Neuronal stem cell (in vitro differentiated cells): ENCODE measurements at regions not wholly inside any gene's neighbourhood (a gene's known extent, or its start where the extent isn't known, plus 50 kb on each side); places are given as distances from the start of the nearest gene placed in this dataset.

Experiments used
- DNase-seq: peaks from one replicate; pipeline ENCODE4 v3.0.0-alpha.2; 2013; ENCODE audit warnings: low spot score
- H2AFZ ChIP-seq: one replicate; pipeline ENCODE4 v1.6.1; 2013; ENCODE audit warnings: mild to moderate bottlenecking, low read length, inconsistent platforms
- H2AK5ac ChIP-seq: 2 replicates; pipeline ENCODE4 v1.6.1; 2013; ENCODE audit warnings: low read depth, mild to moderate bottlenecking, inconsistent platforms, low read length, moderate library complexity, mixed read lengths
- H2BK120ac ChIP-seq: 2 replicates; pipeline ENCODE4 v1.6.1; 2013; ENCODE audit warnings: low read depth, mild to moderate bottlenecking, inconsistent platforms, low read length, moderate library complexity, mixed read lengths
- H2BK12ac ChIP-seq: one replicate; pipeline ENCODE4 v1.6.1; 2013; ENCODE audit warnings: low read length, inconsistent platforms
- H2BK15ac ChIP-seq: 2 replicates; pipeline ENCODE4 v1.6.1; 2013; ENCODE audit warnings: mild to moderate bottlenecking, low read length, inconsistent platforms, mixed read lengths
- H2BK5ac ChIP-seq: one replicate; pipeline ENCODE4 v1.6.1; 2013; ENCODE audit warnings: inconsistent platforms, mild to moderate bottlenecking, low read length, moderate library complexity
- H3K14ac ChIP-seq: one replicate; pipeline ENCODE4 v1.6.1; 2013; ENCODE audit warnings: low read length, inconsistent platforms
- H3K18ac ChIP-seq: 2 replicates; pipeline ENCODE4 v1.6.1; 2013; ENCODE audit warnings: low read length, inconsistent platforms
- H3K23ac ChIP-seq: 2 replicates; pipeline ENCODE4 v1.6.1; 2013; ENCODE audit warnings: low read depth, mild to moderate bottlenecking, mixed read lengths, low read length, inconsistent platforms; ENCODE audit not compliant: poor library complexity
- H3K27ac ChIP-seq: replicated peaks from 3 replicates; pipeline ENCODE4 v1.5.1; 2013; ENCODE audit warnings: low read length, inconsistent platforms
- H3K27me3 ChIP-seq, 3 experiments: 2 replicates each; pipeline ENCODE4 v1.6.1; 2013; ENCODE audit warnings: low read length in 3 of 3, mild to moderate bottlenecking in 2 of 3, inconsistent platforms in 1 of 3, low read depth in 1 of 3, mixed read lengths in 1 of 3, moderate library complexity in 1 of 3; ENCODE audit not compliant: control insufficient read depth in 3 of 3, insufficient read depth in 3 of 3
- H3K36me3 ChIP-seq, 2 donors: replicated peaks in 1 of 2; 2 replicates each; pipeline ENCODE4 v1.6.1; 2013; ENCODE audit warnings: low read length in 2 of 2; ENCODE audit not compliant: control insufficient read depth in 2 of 2, insufficient read depth in 2 of 2
- H3K4ac ChIP-seq: 2 replicates; pipeline ENCODE4 v1.6.1; 2013; ENCODE audit warnings: inconsistent platforms, mild to moderate bottlenecking, low read length, moderate library complexity
- H3K4me1 ChIP-seq, 2 donors: 1 replicate in 1 of 2; 2 replicates in 1 of 2; pipeline ENCODE4 v1.6.1; 2013; ENCODE audit warnings: low read length in 2 of 2, low read depth in 1 of 2; ENCODE audit not compliant: control insufficient read depth in 2 of 2, insufficient read depth in 1 of 2
- H3K4me2 ChIP-seq: one replicate; pipeline ENCODE4 v1.6.1; 2013; ENCODE audit warnings: mild to moderate bottlenecking, low read length, inconsistent platforms; ENCODE audit not compliant: insufficient read depth, poor library complexity, severe bottlenecking
- H3K4me3 ChIP-seq, 2 donors: 2 replicates each; pipeline ENCODE4 v1.5.1; 2013; ENCODE audit warnings: low read length in 2 of 2, mild to moderate bottlenecking in 2 of 2, inconsistent platforms in 1 of 2, moderate library complexity in 1 of 2
- H3K79me1 ChIP-seq: one replicate; pipeline ENCODE4 v1.6.1; 2013; ENCODE audit warnings: low read depth, mild to moderate bottlenecking, inconsistent platforms, low read length, moderate library complexity
- H3K9ac ChIP-seq: one replicate; pipeline ENCODE4 v1.6.1; 2013; ENCODE audit warnings: mild to moderate bottlenecking, low read depth, low read length, inconsistent platforms; ENCODE audit not compliant: poor library complexity
- H3K9me3 ChIP-seq, 2 donors: replicated peaks in 1 of 2; 2 replicates each; pipeline versions ENCODE3 to v1.6.1; 2013; ENCODE audit warnings: low read length in 2 of 2, mild to moderate bottlenecking in 2 of 2, inconsistent platforms in 1 of 2, low read depth in 1 of 2, mixed read lengths in 1 of 2, moderate library complexity in 1 of 2; ENCODE audit not compliant: control insufficient read depth in 2 of 2, insufficient read depth in 1 of 2
- H4K8ac ChIP-seq: one replicate; pipeline ENCODE4 v1.6.1; 2013; ENCODE audit warnings: low read depth, mild to moderate bottlenecking, inconsistent platforms, low read length, moderate library complexity
- H4K91ac ChIP-seq: one replicate; pipeline ENCODE4 v1.6.1; 2013; ENCODE audit warnings: low read length, low read depth, mild to moderate bottlenecking, inconsistent platforms; ENCODE audit not compliant: poor library complexity
- WGBS, 2 donors: extraction: QIAGEN DNeasy Blood & Tissue Kit; methylation state at CpG; one replicate each; pipeline ENCODE4 v1.1.7; 2013; ENCODE audit warnings: missing lambda C conversion rate in 2 of 2, mixed read lengths in 1 of 2; ENCODE audit not compliant: insufficient read length in 2 of 2, insufficient replicate concordance in 1 of 2; ENCODE audit errors: extremely low coverage in 2 of 2; 5-methylcytosine and 5-hydroxymethylcytosine counted together

GRCh38 chr21:24636696-24637095 is 970.6 kb downstream of the MRPL39 start:
- Histone ChIP-seq H3K9ac (no peak overlapping the region), H3K4me1 (peaks cover 2 to 17% of the 10 kb centered on the region in 2 donors), H3K23ac (no peak overlapping the region), H3K9me3 (peaks cover 0 to 7% of the 10 kb centered on the region in 2 donors), H3K14ac (no peak overlapping the region), H3K18ac (no peak overlapping the region), H2AK5ac (no peak overlapping the region), H2BK15ac (no peak overlapping the region), H4K8ac (no peak overlapping the region), H3K4me2 (no peak overlapping the region), H3K27ac (peak overlapping the region; percentile 57), H3K36me3 (no peaks in the 10 kb centered on the region), H3K4me3 (no peak overlapping the region), H2BK120ac (no peak overlapping the region), H2BK12ac (no peak overlapping the region), H2AFZ (peak overlapping the region; percentile 73), H4K91ac (no peak overlapping the region), H2BK5ac (no peak overlapping the region), H3K79me1 (no peaks in the 10 kb centered on the region), H3K4ac (no peak overlapping the region), H3K27me3 (no peaks in the 10 kb centered on the region)
- WGBS, 2 donors, result no CpG with 5 or more reads among the region's 4 CpGs
- DNase-seq, result no peak

DNA sequence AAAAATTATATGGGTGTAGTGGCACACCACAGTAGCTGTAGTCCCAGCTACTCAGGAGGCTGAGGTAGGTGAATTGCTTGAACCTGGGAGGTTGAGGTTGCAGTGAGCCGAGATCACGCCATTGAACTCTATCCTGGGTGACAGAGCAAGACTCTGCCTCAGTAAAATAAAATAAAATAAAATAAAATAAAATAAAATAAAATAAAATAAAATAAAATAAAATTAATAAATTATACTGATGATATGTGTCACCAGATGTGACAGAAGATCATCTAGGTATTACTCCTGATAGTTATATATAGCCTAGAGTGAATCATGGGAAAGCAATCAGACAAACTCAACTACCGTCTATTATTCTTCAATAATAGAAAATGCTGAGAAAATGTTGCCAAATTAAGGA is 972.5 kb downstream of the MRPL39 start:
- no peak for DNase-seq
- H2BK15ac ChIP-seq, result no peak overlapping the region
- H3K4me1 ChIP-seq, result peaks cover 2 to 17% of the 10 kb centered on the region in 2 donors
- H2BK5ac ChIP-seq, result no peak overlapping the region
- peaks cover 0 to 4% of the 10 kb centered on the region in 2 donors for H3K9me3 ChIP-seq
- H2AK5ac ChIP-seq, result no peak overlapping the region
- H2BK120ac ChIP-seq, result no peak overlapping the region
- no peak overlapping the region for H3K23ac ChIP-seq
- no peak overlapping the region for H3K9ac ChIP-seq
- H4K91ac ChIP-seq, result no peak overlapping the region
- no peak overlapping the region for H3K4ac ChIP-seq
- no peak overlapping the region for H2AFZ ChIP-seq
- no peak overlapping the region for H3K18ac ChIP-seq
- H4K8ac ChIP-seq, result no peak overlapping the region
- no peak overlapping the region for H3K27ac ChIP-seq
- no peak overlapping the region for H2BK12ac ChIP-seq
- H3K14ac ChIP-seq, result no peak overlapping the region
- H3K79me1 ChIP-seq, result no peaks in the 10 kb centered on the region
- H3K27me3 ChIP-seq, result no peaks in the 10 kb centered on the region
- H3K36me3 ChIP-seq, result peaks cover 0 to 2% of the 10 kb centered on the region in 2 donors
- H3K4me3 ChIP-seq, result no peak overlapping the region
- WGBS, 2 donors, result no CpG with 5 or more reads among the region's 3 CpGs
- H3K4me2 ChIP-seq, result no peak overlapping the region

DNA sequence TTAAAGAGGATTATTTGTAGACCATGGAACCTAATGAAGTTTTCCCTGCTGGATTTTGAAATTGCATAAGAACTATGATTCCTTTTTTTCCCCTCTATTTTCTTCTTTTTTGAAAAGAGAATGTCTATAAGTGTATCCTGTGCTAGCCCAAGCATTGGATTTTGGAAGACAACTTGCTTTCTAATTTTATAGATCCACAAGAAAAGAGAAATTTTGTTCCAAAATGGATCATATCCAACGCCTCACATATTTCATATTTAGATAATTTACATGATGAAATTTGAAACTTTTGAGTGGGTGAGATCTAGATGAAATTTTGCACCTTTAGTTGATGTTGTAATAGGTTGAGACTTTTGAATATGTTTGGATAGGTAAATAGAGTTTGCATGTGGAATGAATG is 978.7 kb downstream of the MRPL39 start:
- WGBS, 2 donors, result no CpG with 5 or more reads among the region's 1 CpG
- Histone ChIP-seq H3K36me3 (peaks cover 0 to 2% of the 10 kb centered on the region in 2 donors), H3K14ac (no peak overlapping the region), H3K4ac (no peak overlapping the region), H2AK5ac (no peak overlapping the region), H2BK5ac (no peak overlapping the region), H2BK120ac (no peak overlapping the region), H3K4me2 (no peak overlapping the region), H4K91ac (no peak overlapping the region), H2BK12ac (no peak overlapping the region), H2AFZ (peak overlapping the region; percentile 78), H4K8ac (no peak overlapping the region), H3K27me3 (no peaks in the 10 kb centered on the region), H3K18ac (no peak overlapping the region), H3K9ac (no peak overlapping the region), H3K79me1 (no peaks in the 10 kb centered on the region), H3K4me3 (no peak overlapping the region), H3K23ac (no peak overlapping the region), H2BK15ac (no peak overlapping the region), H3K4me1 (no peaks in the 10 kb centered on the region), H3K27ac (no peak overlapping the region), H3K9me3 (peaks cover 0 to 4% of the 10 kb centered on the region in 2 donors)
- no peak for DNase-seq

- Histone ChIP-seq H3K9ac (no peak overlapping the region), H2AFZ (peak overlapping the region; percentile 78), H3K18ac (no peak overlapping the region), H3K9me3 (peaks cover 0 to 4% of the 10 kb centered on the region in 2 donors), H4K8ac (no peak overlapping the region), H3K14ac (no peak overlapping the region), H4K91ac (no peak overlapping the region), H2AK5ac (no peak overlapping the region), H2BK12ac (no peak overlapping the region), H3K27ac (no peak overlapping the region), H3K27me3 (no peaks in the 10 kb centered on the region), H3K4me3 (no peak overlapping the region), H3K79me1 (no peaks in the 10 kb centered on the region), H2BK15ac (no peak overlapping the region), H3K4ac (no peak overlapping the region), H3K4me2 (no peak overlapping the region), H3K4me1 (no peaks in the 10 kb centered on the region), H3K23ac (no peak overlapping the region), H2BK120ac (no peak overlapping the region), H3K36me3 (peaks cover 0 to 2% of the 10 kb centered on the region in 2 donors), H2BK5ac (no peak overlapping the region)
- DNase-seq, result no peak
Observed at GRCh38 chr21:24628046-24628445, 979.2 kb downstream of the MRPL39 start.
